ENCODE measurements at regions not wholly inside any gene's neighbourhood (a gene's known extent, or its start where the extent isn't known, plus 50 kb on each side); places are given as distances from the start of the nearest gene placed in this dataset.

DNA sequence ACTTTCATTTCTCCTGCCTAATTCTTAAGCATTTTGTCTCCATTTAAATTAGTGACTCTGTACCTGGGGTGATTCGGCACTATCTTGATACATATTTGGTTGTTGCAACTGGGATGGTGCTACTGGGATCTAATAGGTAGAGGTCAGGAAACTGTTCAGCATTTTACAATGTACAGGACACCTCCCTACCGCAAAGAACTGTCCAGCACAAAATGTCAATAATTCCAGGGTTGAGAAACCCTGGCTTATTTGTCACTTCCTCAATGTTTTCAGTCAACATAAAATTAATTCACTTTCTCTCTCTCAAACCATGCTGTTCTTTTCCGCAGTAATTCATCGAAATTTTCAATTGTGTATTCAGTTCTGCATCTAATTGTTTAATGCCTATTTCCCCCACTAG lies 151.4 kb upstream of the CALCR start:
- TF ChIP-seq, protein P1, sequence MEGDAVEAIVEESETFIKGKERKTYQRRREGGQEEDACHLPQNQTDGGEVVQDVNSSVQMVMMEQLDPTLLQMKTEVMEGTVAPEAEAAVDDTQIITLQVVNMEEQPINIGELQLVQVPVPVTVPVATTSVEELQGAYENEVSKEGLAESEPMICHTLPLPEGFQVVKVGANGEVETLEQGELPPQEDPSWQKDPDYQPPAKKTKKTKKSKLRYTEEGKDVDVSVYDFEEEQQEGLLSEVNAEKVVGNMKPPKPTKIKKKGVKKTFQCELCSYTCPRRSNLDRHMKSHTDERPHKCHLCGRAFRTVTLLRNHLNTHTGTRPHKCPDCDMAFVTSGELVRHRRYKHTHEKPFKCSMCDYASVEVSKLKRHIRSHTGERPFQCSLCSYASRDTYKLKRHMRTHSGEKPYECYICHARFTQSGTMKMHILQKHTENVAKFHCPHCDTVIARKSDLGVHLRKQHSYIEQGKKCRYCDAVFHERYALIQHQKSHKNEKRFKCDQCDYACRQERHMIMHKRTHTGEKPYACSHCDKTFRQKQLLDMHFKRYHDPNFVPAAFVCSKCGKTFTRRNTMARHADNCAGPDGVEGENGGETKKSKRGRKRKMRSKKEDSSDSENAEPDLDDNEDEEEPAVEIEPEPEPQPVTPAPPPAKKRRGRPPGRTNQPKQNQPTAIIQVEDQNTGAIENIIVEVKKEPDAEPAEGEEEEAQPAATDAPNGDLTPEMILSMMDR (IDR thresholded peaks at IDR 0.05; ENCODE audit: low read depth, low read length): no peak
- TF ChIP-seq EZH2phosphoT487 (IDR thresholded peaks at IDR 0.05; ENCODE audit: low read depth): no peak
